ENCODE measurements at regions not wholly inside any gene's neighbourhood (a gene's known extent, or its start where the extent isn't known, plus 50 kb on each side); places are given as distances from the start of the nearest gene placed in this dataset.

DNA sequence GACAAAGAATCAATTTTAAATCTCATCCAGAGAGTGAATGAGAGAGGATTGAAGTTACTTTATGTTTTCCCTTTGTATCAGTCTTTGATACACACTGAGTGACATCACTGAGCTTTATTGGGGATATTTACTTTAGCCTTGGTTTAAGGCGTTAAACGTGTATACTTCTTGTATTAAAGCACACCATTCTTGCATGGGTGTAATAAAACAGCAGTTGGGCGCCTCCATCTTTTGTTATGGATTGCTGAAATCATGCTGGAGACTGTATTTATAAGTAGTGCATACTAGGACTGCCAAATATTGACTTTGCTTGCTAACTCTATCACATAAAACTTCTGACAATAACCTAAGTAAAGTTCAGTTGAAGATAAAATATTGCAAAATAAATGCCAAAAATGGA lies 1755.8 kb upstream of the WWC1 start:
- TF ChIP-seq, protein P1, sequence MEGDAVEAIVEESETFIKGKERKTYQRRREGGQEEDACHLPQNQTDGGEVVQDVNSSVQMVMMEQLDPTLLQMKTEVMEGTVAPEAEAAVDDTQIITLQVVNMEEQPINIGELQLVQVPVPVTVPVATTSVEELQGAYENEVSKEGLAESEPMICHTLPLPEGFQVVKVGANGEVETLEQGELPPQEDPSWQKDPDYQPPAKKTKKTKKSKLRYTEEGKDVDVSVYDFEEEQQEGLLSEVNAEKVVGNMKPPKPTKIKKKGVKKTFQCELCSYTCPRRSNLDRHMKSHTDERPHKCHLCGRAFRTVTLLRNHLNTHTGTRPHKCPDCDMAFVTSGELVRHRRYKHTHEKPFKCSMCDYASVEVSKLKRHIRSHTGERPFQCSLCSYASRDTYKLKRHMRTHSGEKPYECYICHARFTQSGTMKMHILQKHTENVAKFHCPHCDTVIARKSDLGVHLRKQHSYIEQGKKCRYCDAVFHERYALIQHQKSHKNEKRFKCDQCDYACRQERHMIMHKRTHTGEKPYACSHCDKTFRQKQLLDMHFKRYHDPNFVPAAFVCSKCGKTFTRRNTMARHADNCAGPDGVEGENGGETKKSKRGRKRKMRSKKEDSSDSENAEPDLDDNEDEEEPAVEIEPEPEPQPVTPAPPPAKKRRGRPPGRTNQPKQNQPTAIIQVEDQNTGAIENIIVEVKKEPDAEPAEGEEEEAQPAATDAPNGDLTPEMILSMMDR (conservative IDR thresholded peaks at IDR 0.05; ENCODE audit: low read length) = no peak
- TF ChIP-seq EZH2phosphoT487 (IDR thresholded peaks at IDR 0.05; ENCODE audit: borderline replicate concordance, low read depth, low read length) = no peak
